ENCODE measurements at regions not wholly inside any gene's neighbourhood (a gene's known extent, or its start where the extent isn't known, plus 50 kb on each side); places are given as distances from the start of the nearest gene placed in this dataset.

GRCh38 chr16:85462714-85463611, 150.2 kb upstream of the GSE1 start:
- no peak for DNase-seq

DNA sequence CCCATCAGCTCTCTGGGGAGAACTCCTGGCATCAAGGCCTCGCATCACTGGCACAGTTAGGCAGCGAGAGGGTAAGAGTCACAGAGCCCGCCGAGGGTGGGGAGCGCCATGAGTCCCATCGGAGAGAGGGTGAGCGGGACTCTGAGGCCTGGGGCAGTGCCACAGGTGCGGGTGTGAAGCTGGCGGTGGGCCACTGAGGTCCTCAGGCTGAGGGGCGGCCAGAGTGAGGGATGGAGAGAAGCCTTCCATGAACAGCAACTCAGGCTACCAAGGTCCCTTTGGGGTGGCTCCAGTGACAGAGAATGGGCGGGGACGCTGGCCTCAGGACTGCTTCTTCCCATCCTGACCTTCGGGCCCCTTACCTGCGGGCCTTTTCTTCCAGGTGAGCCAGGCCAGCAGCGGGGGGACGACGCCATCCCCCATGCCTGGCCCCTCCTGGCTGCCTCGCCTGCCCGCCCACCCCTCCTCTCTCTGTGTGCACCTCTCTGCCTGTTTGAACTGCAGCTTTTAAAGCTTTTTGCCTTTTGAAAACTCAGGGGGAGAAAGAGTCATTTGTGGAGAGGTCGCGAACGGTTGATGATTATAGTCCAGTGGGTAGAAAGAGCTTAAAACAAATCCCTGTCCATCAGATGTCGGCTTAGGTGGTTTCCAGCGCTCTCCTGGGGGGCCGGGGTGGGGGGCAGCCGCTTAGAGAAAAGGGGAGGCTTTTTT, 149.3 kb upstream of the GSE1 start:
- no peak for DNase-seq

GRCh38 chr16:85464383-85465305, 148.5 kb upstream of the GSE1 start:
- no peak for DNase-seq

DNA sequence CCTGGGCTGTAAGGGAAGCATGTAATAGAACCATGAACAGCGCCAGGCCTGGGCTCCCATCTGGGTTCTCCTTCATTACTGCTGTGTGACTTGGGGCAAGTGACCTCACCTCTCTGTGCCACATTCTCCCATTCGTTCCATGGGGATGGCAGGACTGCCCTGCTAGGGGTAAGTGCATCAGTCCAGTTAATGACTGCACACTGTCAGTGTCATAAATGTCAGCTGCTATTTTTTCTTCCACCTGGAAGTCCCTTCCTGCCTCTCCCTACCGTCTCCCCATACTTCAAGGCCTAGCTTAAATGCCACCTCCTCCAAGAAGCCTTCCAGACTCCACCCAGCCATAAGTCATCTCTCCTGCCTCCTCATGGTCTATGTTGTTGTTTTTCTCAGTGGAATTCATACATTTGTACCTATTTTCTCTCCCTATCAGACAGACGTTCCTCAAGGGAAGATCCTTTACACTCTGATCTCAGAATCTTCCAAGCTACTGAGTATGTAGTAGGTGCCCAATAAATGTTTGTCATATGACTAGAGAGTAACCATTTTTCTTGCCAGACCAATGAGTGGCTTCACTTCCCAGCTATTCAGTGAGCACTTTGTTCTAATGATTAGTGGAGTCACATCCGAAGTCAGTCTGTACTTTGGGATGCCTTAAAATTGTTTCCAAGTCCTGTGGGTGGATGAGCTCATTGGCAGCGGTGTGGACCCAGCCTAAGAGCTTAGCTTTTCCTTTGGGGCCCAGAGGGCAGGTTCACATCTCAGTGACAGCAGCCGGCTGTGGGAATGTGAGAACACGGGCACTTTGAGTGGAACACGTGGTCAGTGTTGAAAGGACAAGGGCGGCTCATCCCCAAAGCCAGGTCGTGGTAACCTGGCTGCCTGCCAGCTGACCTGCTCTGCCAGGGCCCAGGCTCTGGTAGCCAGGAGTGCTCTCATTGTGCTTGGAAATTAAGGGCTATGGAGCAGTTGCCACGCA, 147.5 kb upstream of the GSE1 start:
- no peak for DNase-seq

GRCh38 chr16:85466304-85466700, 146.8 kb upstream of the GSE1 start:
- no peak for DNase-seq

GRCh38 chr16:85466989-85467388, 146.1 kb upstream of the GSE1 start:
- no peak for DNase-seq

DNA sequence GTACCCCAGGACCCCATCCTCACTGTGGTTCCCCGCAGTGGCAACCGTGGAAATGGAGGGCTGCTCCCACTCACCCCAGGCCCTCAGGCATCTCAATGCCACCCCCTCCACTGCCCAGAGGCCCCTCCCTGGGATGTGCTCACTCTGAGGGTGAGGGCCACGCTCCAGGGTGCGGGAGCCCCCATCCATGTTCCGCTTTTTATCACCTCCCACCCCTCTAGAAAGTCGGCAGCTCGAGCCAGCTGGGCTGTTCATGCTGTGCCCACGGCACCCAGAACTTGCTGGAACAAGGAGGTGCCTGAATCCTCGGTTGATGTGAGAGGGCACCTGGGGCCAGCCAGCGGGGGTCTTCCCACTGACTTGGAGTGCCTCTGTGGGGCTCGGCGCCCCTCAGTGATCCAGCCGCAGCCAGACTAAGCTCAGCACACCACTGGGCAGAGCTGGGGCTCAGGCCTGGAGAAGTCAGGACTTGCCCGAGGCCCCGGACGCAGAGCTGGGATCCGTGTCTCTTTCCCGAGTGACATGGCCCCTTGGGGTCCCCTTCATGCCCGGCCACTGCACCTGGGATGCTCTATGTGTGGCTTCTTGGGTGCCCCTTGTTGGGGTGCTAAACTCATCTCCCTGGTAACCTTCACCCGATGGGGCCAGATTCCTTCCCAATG, 143.1 kb upstream of the GSE1 start:
- no peak for DNase-seq

GRCh38 chr16:85470873-85471272, 142.2 kb upstream of the GSE1 start:
- no peak for DNase-seq

- DNase-seq, result no peak
Measured at GRCh38 chr16:85471469-85472431, 141.4 kb upstream of the GSE1 start.

- DNase-seq, result no peak
Measured at GRCh38 chr16:85472514-85472913, 140.6 kb upstream of the GSE1 start.

DNA sequence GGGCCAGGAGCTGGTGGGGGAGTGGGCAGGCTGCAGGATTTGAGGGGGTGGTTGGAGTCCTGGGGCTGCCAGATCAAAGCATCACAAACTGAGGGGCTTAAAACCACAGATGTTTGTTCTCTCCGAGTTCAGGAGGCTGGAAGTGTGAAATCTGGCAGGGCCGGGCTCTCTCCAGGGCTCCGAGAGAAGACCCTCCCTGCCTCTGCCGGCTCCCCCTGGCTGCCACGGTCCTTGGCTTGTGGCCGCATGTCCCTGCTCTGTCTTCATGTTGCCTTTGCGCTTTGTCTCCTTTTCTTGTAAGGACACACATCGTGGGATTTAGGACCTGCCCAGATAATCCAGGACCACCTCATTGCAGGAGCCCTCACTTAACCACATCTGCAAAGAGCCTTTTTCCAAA, 139.8 kb upstream of the GSE1 start:
- DNase-seq, result no peak

- DNase-seq, result no peak
Measured at GRCh38 chr16:85473909-85474620, 139.1 kb upstream of the GSE1 start.

DNA sequence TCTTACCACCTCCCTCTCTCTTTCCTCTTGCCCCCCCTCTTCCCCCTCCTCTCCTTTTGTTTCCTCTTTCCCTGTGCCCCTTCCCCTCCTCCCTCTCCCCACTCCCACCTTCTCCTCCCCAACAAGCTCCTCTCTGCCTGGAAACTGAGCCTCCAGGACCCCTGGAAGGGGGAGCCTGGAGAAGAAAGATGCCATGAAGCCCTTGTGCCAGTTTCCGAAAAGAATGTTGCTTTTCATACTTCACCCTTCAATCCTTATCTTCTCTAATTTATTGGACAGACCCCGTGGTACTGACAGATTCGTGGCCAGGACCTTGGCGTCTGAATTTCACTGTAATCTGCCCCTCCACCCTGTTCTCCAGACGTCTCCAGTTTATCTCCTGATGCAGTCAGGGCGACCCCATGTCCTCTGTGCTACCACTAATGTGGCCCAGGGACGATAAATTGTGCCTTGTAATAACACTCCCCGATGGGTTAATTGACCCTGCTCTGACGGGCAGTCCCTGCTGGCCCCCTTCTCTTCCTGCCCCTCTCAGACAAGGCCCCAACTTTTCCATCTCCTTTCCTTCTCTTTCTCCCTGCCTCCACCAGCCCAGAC, 138.4 kb upstream of the GSE1 start:
- no peak for DNase-seq

GRCh38 chr16:85475233-85475632, 137.9 kb upstream of the GSE1 start:
- DNase-seq, result no peak

- DNase-seq, result no peak
Measured at GRCh38 chr16:85475691-85476300, 137.3 kb upstream of the GSE1 start.

GRCh38 chr16:85476389-85476788, 136.7 kb upstream of the GSE1 start:
- no peak for DNase-seq

DNA sequence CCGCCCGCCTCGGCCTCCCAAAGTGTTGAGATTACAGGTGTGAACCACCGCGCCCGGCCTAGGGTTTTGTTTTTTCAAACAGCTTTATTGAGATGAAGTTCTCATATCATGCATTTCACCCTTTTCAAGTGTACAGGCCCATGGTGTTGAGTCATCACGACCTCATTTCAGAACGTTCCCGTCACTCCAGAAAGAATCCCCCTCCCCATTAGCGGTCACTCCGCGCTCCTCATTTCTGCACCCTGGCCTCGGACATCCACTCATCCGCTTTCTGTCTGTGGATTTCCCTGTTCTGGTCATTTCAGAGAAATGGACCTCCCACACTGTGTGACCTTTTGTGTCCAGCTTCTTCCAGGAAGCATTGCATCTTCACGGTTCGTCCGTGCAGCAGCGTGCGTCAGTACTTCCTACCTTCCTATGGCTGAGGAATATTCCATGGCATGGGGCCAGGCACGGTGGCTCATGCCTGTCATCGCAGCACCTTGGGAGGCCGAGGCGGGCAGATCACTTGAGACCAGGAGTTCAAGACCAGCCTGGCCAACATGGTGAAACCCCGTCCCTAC, 135.2 kb upstream of the GSE1 start:
- no peak for DNase-seq
